Sigmoid colon (tissue), 6 donors: ENCODE measurements at regions not wholly inside any gene's neighbourhood (a gene's known extent, or its start where the extent isn't known, plus 50 kb on each side); places are given as distances from the start of the nearest gene placed in this dataset.

Experiments
- DNase-seq: peaks from one replicate; pipeline ENCODE4 v3.0.0-alpha.2; 2019
- H3K27ac ChIP-seq, 4 donors: fragments of 200-600 bp; sonication (generic); one replicate each; pipeline ENCODE4 v1.5.1; 2016 to 2019; ENCODE audit warnings: mild to moderate bottlenecking in 1 of 4
- H3K27me3 ChIP-seq, 3 donors: fragments of 200-600 bp; sonication (generic); one replicate each; pipeline ENCODE4 v1.5.1; 2019; ENCODE audit warnings: mild to moderate bottlenecking in 1 of 3
- H3K36me3 ChIP-seq, 4 donors: fragments of 200-600 bp; sonication (generic); one replicate each; pipeline ENCODE4 v1.5.1; 2016 to 2019
- H3K4me1 ChIP-seq, 4 donors: fragments of 200-600 bp; sonication (generic); one replicate each; pipeline ENCODE4 v1.5.1; 2017 to 2019
- H3K4me3 ChIP-seq, 4 donors: fragments of 200-600 bp; sonication (generic); one replicate each; pipeline ENCODE4 v1.5.1; 2017 to 2019; ENCODE audit warnings: mild to moderate bottlenecking in 2 of 4, moderate library complexity in 1 of 4
- H3K9me3 ChIP-seq, 4 donors: fragments of 200-600 bp in 3 of 4; sonication (generic) in 3 of 4; one replicate each; pipeline versions ENCODE4 v1.5.1 to v1.6.1; 2013 to 2019
- EP300 ChIP-seq, 4 donors: sonication (generic); formaldehyde crosslinking; IDR thresholded peaks; one replicate each; pipeline ENCODE4 v1.6.1; 2017; ENCODE audit warnings: antibody characterized with exemption in 4 of 4
- POLR2A ChIP-seq, 2 donors: fragments of 450-650 bp; IDR thresholded peaks; one replicate each; pipeline ENCODE4 v1.6.1; 2016; ENCODE audit warnings: antibody characterized with exemption in 2 of 2, mild to moderate bottlenecking in 2 of 2, moderate library complexity in 2 of 2
- POLR2AphosphoS5 ChIP-seq, 4 donors: sonication (generic); formaldehyde crosslinking; IDR thresholded peaks; one replicate each; pipeline ENCODE4 v1.6.1; 2017; ENCODE audit warnings: antibody characterized with exemption in 4 of 4
- WGBS, 2 donors: extraction: QIAGEN DNeasy Blood & Tissue Kit; methylation state at CpG; one replicate each; pipeline ENCODE4 v1.1.7; 2013; 5-methylcytosine and 5-hydroxymethylcytosine counted together
- intact Hi-C: fragments of 100-400 bp; cut with DNase I; formaldehyde crosslinking; loops from one replicate; pipeline ENCODE4 v1.15.1; 2023
- TF ChIP-seq, protein P1 (sequence below), 4 experiments: fragments of 450-650 bp in 3 of 4; fragments of 200-600 bp in 1 of 4; IDR thresholded peaks; one replicate each; pipeline ENCODE4 v1.5.1; 2016 to 2019; ENCODE audit warnings: antibody characterized with exemption in 4 of 4, mild to moderate bottlenecking in 3 of 4, moderate library complexity in 2 of 4
- donor health status: healthy with polysubstance abuse.
- donor health status: healthy.

DNA sequence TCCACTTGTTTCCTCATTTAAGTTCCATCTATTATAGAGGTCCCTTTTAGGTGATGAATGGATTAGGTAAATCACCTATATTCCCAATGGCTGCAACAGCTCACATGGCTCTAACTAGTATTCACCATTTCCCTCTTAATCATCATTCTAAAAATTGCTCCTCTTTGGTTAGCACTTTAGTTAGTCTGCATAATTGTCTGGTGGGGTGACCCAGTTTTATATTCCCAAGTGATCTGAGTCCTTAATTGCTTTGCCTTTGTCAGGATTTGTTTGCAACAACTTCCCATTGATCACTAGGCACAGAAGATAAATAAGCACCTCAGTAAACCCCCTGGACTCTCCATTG lies 395.2 kb downstream of the RAB38 start:
- Histone ChIP-seq H3K36me3 (no peaks in the 10 kb centered on the region), H3K4me3 (no peak overlapping the region), H3K9me3 (peaks cover 0 to 2% (median 0%) of the 10 kb centered on the region in 4 donors), H3K27ac (no peak overlapping the region), H3K4me1 (no peaks in the 10 kb centered on the region), H3K27me3 (no peaks in the 10 kb centered on the region)
- intact Hi-C loops, result no loop called here
- no peak for DNase-seq
- no peak for TF ChIP-seq EP300 (IDR thresholded peaks at IDR 0.05)
- TF ChIP-seq POLR2AphosphoS5 (IDR thresholded peaks at IDR 0.05), result no peak
- TF ChIP-seq, protein P1, sequence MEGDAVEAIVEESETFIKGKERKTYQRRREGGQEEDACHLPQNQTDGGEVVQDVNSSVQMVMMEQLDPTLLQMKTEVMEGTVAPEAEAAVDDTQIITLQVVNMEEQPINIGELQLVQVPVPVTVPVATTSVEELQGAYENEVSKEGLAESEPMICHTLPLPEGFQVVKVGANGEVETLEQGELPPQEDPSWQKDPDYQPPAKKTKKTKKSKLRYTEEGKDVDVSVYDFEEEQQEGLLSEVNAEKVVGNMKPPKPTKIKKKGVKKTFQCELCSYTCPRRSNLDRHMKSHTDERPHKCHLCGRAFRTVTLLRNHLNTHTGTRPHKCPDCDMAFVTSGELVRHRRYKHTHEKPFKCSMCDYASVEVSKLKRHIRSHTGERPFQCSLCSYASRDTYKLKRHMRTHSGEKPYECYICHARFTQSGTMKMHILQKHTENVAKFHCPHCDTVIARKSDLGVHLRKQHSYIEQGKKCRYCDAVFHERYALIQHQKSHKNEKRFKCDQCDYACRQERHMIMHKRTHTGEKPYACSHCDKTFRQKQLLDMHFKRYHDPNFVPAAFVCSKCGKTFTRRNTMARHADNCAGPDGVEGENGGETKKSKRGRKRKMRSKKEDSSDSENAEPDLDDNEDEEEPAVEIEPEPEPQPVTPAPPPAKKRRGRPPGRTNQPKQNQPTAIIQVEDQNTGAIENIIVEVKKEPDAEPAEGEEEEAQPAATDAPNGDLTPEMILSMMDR (IDR thresholded peaks at IDR 0.05), result no peak
- no peak for TF ChIP-seq POLR2A (IDR thresholded peaks at IDR 0.05)

DNA sequence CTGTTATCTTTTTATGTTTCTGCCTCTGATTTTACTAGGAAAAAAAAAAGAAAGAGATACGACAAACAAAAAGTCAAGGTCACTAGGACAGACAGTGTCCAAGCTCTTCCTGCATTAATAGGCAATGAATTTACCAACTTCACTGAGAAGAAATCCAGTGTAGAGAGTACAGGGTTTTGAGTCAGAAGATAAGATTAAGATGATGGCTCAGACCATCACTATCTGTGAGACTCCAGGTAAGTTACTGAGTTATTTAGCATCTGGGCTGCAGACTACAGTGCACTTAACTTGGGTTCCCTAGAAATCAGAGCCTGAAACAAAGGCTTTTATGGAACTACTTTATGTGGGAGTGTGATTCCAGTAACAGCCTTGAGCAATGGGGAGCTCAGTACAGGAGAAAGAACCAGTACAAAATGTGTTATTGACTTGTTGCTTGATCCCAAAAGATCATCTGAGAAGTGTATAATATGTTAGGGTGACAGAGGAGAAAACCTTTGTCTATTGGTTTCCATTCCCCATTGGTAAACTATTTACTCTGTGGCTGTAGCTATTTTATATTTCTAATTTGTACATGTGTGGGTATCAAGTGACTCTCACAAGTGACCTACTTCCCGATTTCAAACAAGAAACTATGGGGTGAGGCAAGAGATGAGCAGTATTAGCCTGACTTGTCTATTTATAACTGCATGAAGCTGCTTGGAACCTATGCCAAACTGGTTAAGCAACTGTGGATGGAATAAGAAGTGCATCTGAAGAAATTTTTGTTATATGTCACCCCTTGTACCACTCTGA lies 395.8 kb downstream of the RAB38 start:
- intact Hi-C loops, result no loop called here
- Histone ChIP-seq H3K36me3 (no peaks in the 10 kb centered on the region), H3K27ac (no peak overlapping the region), H3K4me1 (no peaks in the 10 kb centered on the region), H3K4me3 (no peak overlapping the region), H3K27me3 (no peaks in the 10 kb centered on the region), H3K9me3 (peaks cover 0 to 2% (median 0%) of the 10 kb centered on the region in 4 donors)
- 42 to 44% methylated on average over 2 of the region's 2 CpGs for WGBS, 2 donors
- no peak for TF ChIP-seq EP300 (IDR thresholded peaks at IDR 0.05)
- TF ChIP-seq, protein P1 (IDR thresholded peaks at IDR 0.05), result no peak
- TF ChIP-seq POLR2AphosphoS5 (IDR thresholded peaks at IDR 0.05), result no peak
- TF ChIP-seq POLR2A (IDR thresholded peaks at IDR 0.05), result no peak
- no peak for DNase-seq

DNA sequence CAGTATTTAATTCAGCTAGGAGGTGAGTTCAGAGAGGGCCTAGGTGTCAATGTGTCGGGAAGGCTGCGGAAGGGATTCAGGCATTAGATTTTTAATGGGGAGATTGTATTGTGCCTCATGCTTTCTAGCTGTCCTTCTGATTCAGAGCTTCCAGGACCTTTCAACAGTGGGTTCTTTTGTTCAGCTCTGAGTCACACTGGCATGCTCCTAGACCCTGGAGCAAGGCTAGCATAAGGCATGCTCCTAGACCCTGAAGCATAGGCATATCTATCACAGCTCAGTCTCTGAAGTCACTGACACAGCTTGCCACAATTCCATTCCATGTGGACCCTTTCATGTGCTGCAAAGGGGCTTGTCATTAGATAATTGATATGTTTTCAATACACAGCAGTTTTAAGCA lies 396.9 kb downstream of the RAB38 start:
- Histone ChIP-seq H3K9me3 (peaks cover 0 to 2% (median 0%) of the 10 kb centered on the region in 4 donors), H3K36me3 (no peaks in the 10 kb centered on the region), H3K27ac (no peak overlapping the region), H3K4me3 (no peak overlapping the region), H3K27me3 (no peaks in the 10 kb centered on the region), H3K4me1 (no peaks in the 10 kb centered on the region)
- no peak for DNase-seq
- intact Hi-C loops, result no loop called here
- TF ChIP-seq, protein P1 (IDR thresholded peaks at IDR 0.05), result no peak
- no peak for TF ChIP-seq POLR2AphosphoS5 (IDR thresholded peaks at IDR 0.05)
- TF ChIP-seq EP300 (IDR thresholded peaks at IDR 0.05), result no peak
- no peak for TF ChIP-seq POLR2A (IDR thresholded peaks at IDR 0.05)
- 97% methylated on average over 2 of the region's 2 CpGs for WGBS, 2 donors

DNA sequence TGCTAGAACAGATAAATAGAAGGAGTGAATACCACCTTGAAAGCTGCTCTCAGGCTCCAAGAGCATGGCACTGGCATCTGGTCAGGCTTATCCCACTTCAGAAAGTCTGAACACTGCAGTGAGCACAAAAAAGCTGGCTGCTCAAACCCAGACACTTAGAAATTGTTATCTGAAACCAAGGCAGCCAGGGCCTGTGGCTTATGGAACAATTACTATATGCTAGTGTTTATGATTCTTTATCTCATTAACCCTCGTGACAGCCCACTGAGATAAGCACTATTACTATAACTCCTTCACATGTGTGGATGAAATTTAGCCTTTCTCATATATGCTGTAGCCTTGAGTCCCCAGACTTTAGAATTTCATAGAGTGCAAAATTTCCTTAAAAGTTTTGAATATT lies 400.2 kb downstream of the RAB38 start:
- TF ChIP-seq EP300 (IDR thresholded peaks at IDR 0.05) (no peak), POLR2A (IDR thresholded peaks at IDR 0.05) (no peak), POLR2AphosphoS5 (IDR thresholded peaks at IDR 0.05) (no peak)
- TF ChIP-seq, protein P1 (IDR thresholded peaks at IDR 0.05), result no peak
- no peaks in the 10 kb centered on the region for H3K36me3 ChIP-seq
- peaks cover 0 to 2% (median 0%) of the 10 kb centered on the region in 4 donors for H3K9me3 ChIP-seq
- H3K4me3 ChIP-seq, result no peak overlapping the region
- no peaks in the 10 kb centered on the region for H3K27me3 ChIP-seq
- intact Hi-C loops, result no loop called here
- no peak overlapping the region for H3K27ac ChIP-seq
- no peak for DNase-seq
- no peaks in the 10 kb centered on the region for H3K4me1 ChIP-seq
- 25 to 67% methylated on average over 1 of the region's 1 CpG for WGBS, 2 donors

DNA sequence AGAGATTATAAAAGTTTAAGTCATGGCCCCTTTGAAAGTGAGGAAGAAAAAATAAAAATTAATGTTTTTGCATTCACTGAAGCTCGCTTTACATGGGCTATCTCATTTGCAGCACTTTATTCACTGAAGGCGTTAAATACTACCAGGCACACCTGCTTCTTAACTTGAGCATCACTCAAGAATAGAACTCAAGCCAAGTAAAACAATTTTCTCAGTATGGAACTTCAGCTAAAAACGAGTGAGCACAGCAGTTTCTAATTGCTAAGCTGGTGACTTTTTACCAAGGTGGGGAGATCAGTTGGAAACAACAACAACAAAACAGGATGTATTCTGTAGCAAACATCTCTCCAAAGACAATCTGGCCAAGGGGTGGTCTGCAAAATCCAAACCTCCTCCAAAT lies 405.6 kb downstream of the RAB38 start:
- WGBS, 2 donors, result 66 to 70% methylated on average over 3 of the region's 3 CpGs
- no peak for DNase-seq
- H3K4me3 ChIP-seq, result no peak overlapping the region

More for the DNA sequence above, 405.6 kb downstream of the RAB38 start:
- Histone ChIP-seq H3K9me3 (no peaks in the 10 kb centered on the region), H3K27ac (no peak overlapping the region), H3K4me1 (no peaks in the 10 kb centered on the region), H3K36me3 (no peaks in the 10 kb centered on the region), H3K27me3 (no peaks in the 10 kb centered on the region)
- no peak for TF ChIP-seq POLR2A (IDR thresholded peaks at IDR 0.05)
- TF ChIP-seq, protein P1 (IDR thresholded peaks at IDR 0.05), result no peak
- no peak for TF ChIP-seq POLR2AphosphoS5 (IDR thresholded peaks at IDR 0.05)
- no peak for TF ChIP-seq EP300 (IDR thresholded peaks at IDR 0.05)
- intact Hi-C loops, result no loop called here
